Epithelial cell of proximal tubule (primary cell): ENCODE measurements at regions not wholly inside any gene's neighbourhood (a gene's known extent, or its start where the extent isn't known, plus 50 kb on each side); places are given as distances from the start of the nearest gene placed in this dataset.

ENCODE experiments used
- DNase-seq: peaks from one replicate; pipeline ENCODE4 v3.0.0-alpha.2; 2011; ENCODE audit warnings: low read depth
- H3K4me3 ChIP-seq: 2 replicates; pipeline ENCODE4 v1.5.1; 2011; ENCODE audit warnings: low read depth, mild to moderate bottlenecking, low read length
- CTCF ChIP-seq: conservative IDR thresholded peaks from 2 replicates; pipeline ENCODE4 v1.5.1; 2012; ENCODE audit warnings: low read depth, mild to moderate bottlenecking, low read length

GRCh38 chr13:33932769-33933406 is 114.9 kb downstream of the RFC3 start:
- no peak for TF ChIP-seq CTCF
- no peak for DNase-seq
- no peak overlapping the region for H3K4me3 ChIP-seq

DNA sequence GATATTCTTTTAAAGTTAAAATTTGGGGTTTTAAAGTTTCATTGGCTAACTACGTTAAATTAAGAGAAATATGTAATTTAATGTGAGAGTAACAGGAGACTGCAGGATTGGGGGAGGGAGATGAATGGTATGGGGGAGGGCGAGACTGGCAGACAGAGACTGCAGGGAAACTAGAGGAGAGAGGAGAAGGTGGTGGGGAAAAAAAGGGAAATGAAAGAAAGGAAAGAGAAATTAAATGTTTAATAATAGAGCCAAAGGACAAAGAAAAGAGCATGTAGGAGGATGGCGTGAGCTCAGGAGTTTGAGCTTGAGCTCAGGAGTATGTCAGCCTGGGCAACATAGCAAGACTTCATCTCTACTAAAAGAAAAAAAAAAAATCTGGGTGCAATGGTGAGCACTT is 115.9 kb downstream of the RFC3 start:
- H3K4me3 ChIP-seq: no peak overlapping the region
- DNase-seq: no peak
- no peak for TF ChIP-seq CTCF

GRCh38 chr13:33934343-33934742 is 116.4 kb downstream of the RFC3 start:
- H3K4me3 ChIP-seq: no peak overlapping the region
- no peak for TF ChIP-seq CTCF
- no peak for DNase-seq

DNA sequence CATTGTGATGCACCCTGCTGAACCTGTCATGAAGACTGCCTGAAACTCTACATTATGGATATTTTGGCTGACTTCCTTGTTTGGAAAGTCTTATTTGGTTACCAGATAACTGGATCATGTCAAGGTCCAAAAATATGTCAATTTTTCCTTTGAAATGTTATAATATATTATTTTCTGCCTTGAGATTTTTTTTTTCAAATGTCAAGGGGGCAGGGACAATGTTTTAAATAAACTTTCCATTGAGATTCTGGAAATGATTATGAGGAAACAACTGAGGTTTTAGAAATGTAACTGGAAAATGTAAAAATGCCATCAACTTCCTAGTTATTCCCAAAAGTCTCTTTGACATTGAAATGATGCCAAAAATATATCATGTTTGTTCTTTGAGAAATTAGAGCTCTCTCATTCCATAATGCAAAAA is 117.0 kb downstream of the RFC3 start:
- no peak for TF ChIP-seq CTCF
- no peak overlapping the region for H3K4me3 ChIP-seq
- DNase-seq: no peak

DNA sequence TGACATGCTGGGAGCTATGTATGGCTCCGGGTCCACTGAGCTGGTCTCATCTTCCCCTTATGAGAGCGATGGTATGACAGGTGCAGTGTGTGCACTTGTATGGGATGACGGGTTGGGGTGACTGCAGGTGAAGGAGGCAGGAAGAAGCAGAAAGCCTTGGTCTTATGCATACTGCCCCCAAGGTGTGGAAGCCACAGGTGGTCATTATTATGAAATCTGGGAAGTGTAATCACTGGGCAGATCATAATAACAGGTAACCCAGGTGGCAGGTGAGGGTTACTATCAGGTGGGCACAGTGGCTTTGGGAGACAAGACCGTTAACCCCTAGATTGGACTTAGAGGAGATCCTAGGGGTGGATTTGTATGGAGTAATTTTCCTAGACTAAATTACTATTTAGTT is 118.0 kb downstream of the RFC3 start:
- no peak overlapping the region for H3K4me3 ChIP-seq
- no peak for DNase-seq
- no peak for TF ChIP-seq CTCF

- H3K4me3 ChIP-seq: no peak overlapping the region
- no peak for DNase-seq
- no peak for TF ChIP-seq CTCF
Measured at GRCh38 chr13:33937373-33938098, 119.6 kb downstream of the RFC3 start.

DNA sequence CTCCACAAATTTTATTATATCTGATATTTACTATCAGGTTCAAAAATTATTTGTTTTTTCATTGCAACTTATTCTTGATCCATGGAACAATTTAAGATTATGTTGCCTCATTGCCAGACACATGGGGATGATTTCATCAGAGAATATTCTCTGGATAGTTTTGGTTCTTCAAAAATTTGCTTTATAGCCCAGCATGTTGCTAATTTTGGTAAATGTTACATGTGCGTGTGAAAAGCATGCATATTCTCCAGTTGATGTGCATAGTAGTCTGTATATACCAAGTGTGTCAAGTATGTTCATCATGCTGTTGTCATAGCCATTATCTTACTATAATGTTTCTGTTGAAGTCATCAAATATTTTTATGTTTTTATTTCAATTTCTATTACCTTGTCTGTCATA is 122.3 kb downstream of the RFC3 start:
- TF ChIP-seq CTCF: no peak
- no peak for DNase-seq
- H3K4me3 ChIP-seq: no peak overlapping the region
